HG03095 (cell line): ENCODE measurements at regions not wholly inside any gene's neighbourhood (a gene's known extent, or its start where the extent isn't known, plus 50 kb on each side); places are given as distances from the start of the nearest gene placed in this dataset.
"Not testable (repeated sequence)": the region's sequence is repeated elsewhere in the genome, so short reads cannot be mapped to it uniquely, and the experiment has no call there.

Experiments
- ATAC-seq: cut with Tn5 transposase; IDR thresholded peaks from one replicate; pipeline ENCODE4 v1.9.1; 2021; ENCODE audit warnings: moderate library complexity; ENCODE audit not compliant: unreplicated experiment

DNA sequence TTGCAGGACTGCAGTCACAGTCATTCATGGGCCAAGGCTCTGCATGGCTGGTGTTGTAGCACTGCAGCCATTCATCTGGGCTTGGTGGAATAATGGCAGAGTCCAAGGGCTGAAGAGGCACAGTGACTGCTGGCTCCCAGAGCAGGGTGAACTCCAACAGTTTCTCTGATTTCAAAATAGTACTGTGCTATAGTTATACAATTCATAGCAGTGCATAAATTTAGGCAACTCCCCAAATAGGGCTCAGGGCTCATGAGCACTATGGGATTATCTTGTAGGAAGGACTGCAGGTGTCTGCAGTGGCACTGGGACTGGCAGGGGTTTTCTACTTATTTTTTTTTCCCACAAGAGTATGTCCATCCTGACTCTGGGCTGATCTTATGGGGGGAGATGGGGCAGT is 642.5 kb upstream of the SGCD start:
- ATAC-seq: no peak

GRCh38 chr5:155686131-155686530 is 640.8 kb upstream of the SGCD start:
- ATAC-seq: no peak

GRCh38 chr5:155689406-155689805 is 637.6 kb upstream of the SGCD start:
- ATAC-seq: no peak

DNA sequence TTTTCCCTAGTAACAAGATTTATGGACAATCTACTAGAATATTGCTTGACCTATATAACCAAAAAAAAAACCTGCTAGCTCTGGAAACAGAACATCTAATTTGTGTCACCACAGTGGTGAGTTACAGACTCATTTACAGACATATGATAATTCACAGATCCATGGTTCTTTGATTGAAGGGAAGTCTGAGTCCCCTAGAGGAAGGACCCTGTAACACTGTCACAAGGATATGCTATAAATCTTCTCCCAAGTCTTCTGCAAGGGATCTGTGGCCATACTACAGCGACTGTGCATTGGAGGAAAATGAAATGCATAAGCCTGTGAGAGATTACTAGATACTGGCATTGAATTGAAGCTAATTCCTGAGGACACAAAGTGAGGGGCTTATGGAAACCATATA is 630.6 kb upstream of the SGCD start:
- no peak for ATAC-seq

DNA sequence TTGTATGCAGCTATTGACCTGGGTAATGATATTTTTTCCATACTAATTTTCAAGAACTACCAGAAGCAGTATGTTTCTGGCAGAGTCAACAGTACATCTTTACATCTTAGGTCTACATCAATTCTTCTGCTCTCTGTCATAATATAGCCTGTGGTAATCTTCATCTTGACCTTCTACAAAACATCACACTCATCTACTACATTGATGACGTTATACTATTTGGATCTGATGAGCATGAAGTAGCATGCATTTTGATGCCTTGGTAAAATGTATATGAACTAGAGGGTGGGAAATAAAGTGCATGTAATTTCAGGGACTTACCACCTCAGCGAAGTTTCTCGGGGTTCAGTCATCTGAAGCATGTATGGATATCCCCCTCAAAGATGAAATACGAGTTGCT is 629.7 kb upstream of the SGCD start:
- ATAC-seq: no peak

DNA sequence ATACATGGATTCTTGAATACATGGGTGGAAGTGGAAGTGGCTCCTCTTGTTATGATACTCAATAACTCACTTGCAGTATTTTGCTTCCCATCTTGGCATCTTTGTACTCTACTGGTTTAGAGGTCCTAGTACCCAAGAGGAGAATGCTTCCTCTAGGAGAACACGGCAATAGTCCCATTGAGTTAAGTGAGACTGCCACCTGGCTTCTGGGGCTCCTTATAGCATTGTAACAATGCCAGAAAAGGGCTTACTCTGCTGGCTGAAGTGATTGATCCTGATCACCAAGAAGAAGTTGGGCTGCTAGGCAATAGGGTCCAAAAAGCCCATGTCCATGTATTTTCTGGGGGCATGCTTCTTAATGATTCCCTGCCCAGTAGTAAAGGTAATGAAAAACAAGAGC is 627.6 kb upstream of the SGCD start:
- ATAC-seq: no peak

GRCh38 chr5:155700333-155700732 is 626.6 kb upstream of the SGCD start:
- no peak for ATAC-seq

DNA sequence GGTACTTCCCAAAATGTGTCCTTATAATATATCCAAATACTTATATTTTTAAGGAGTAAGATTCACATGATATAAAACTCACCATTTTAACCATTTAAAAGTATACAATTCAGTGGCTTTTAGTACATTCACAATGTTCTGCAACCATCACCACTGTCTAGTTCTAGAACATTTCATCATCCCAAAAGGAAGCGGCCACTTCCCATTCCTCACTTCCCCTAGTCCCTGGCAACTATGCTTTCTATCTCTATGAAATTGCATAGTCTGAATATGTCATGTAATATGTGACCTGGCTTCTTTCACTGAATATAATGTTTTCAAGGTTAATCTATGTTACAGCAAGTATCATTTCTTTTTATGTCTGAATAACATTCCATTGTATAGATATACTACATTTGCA is 615.1 kb upstream of the SGCD start:
- no peak for ATAC-seq

- ATAC-seq: not testable (repeated sequence)
Measured at GRCh38 chr5:155714435-155714834, 612.5 kb upstream of the SGCD start.

GRCh38 chr5:155726267-155726666 is 600.7 kb upstream of the SGCD start:
- ATAC-seq: no peak

DNA sequence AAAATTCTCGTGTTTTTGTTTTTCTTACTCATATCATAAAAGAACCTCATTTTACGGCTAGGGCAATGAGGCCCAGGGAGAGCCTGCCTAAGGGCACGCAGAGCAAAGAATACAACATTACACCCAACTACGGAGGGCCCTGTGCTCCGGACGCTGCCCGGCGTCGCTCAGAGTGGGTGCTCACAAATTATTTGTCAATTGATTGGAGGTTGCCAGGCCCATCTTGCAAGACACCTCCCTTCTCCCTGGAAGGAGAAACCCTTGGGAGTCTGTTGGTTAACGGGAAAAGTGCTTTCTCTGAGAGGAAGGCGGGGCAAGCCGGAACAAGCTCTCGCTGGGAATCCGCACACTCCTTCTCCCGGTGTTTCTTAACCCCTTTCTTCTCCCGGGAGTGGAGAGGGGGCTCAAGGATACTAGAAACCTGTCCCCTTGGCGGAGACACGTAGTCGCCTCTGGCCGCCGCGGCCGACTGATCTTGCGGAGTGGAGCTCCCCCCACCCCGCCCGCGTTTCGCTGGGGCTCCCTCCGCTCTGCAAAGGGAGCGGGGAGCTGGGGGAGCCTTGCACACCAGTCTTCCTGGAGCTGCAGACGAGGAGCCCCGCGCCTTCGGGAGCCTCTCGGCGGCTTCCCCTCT is 599.3 kb upstream of the SGCD start:
- ATAC-seq: no peak

- no peak for ATAC-seq
Measured at GRCh38 chr5:155728146-155728856, 598.7 kb upstream of the SGCD start.

GRCh38 chr5:155728857-155729683 is 597.9 kb upstream of the SGCD start:
- ATAC-seq: no peak

DNA sequence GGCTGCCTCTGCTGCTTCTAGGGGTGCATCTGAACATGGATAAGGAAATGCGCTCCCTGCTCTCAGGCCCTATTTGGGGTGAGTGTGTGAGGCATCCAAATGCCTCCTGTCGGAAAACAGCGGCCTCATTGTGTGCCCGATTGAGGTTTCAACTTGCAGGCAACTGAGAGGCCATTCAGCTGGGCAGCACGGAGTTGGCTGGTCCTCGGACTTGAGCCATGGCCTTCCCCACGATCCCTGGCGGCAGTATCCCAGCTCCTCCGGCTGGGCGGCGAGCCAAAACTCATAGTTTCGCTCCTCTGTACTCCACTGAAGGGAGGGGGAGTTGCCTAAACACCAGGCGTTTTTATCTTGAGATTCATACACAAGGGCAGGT is 597.3 kb upstream of the SGCD start:
- no peak for ATAC-seq

DNA sequence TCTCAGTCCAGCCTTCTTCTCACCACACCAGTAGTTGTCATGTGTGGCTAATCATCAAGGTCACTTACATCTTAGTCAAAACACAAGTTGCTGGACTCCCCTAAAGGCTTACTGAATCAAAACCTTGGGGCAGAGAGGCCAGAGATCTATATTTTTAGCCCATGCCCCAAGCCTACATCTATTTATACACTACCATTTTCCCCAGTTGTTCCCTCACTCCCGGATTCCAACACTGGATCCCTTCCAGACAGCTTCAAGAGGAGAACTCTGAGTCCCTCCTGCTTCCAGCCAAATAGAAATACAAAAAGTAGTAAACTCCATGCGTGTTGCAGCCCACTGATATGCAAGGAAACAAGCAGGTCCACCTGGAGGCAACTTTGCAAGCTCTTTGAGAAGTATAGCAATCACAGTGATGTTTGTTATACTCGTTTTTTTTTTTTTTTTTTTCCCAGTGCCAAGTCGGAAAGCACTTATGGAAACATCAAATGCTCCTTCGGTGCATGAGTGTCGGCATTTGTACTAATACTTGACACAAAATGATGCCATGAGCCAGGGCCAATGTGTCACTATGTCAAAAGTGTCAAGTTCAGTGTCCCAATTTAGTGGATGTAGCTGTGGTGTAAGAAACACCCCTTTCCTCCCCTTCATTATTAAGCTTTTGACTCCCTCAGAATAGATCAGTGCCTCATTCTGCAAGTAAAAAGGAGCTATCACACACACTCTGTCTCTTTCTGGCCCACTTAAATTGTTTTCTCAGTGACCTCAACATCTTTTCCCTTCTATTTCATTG is 594.2 kb upstream of the SGCD start:
- no peak for ATAC-seq

DNA sequence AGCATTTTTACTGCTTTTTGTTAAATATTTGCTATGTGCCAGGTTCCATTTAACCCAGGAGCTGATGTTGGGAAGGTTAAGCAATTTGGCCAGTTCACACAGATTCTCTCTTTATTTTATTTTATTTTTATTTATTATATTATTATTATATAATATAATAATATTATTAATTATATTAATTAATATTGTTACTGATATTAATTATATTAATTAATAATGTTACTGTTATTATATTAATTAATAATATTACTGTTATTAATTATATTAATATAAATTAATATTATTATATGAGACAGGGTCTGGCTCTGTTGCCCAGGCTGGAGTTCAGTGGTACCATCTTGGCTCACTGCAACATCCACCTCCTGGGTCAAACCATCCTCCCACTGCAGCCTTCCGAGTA is 593.0 kb upstream of the SGCD start:
- no peak for ATAC-seq

DNA sequence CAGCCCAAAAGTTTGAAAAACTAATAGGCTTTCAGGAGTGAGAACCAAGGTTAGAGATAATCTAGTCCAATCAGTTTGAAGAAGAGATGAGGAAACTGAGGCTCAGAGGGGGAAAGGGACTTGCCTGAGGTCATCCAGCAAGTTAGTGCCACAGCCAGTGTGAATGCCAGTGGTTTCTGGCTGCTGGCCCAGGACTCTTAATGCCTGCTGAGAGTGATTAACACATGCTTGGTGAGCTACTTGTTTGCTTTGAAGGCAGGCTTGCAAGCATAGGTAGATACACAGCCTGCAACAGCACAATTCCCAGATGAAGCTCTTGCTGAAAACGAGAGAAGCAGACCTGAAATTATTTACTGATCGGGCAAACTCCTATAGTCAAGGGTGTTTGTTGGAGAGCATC is 591.6 kb upstream of the SGCD start:
- ATAC-seq: no peak

DNA sequence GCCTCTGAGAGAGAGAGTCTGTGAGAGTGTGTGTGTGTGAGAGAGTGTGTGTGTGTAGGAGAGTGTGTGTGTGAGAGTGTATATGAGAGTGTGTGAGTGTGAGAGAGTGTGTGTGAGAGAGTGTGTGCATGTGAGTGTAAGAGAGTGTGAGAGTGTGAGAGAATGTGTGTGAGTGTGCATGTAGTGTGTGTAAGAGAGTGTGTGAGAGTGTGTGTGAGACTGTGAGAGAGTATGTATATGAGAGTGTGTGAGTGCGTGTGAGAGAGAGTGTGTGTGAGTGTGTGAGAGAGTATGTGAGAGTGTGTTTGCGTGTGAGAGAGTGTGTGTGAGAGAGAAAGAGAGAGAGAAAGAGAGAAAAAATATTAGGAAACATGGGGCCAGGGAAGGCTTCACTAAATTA is 588.3 kb upstream of the SGCD start:
- ATAC-seq: no peak

DNA sequence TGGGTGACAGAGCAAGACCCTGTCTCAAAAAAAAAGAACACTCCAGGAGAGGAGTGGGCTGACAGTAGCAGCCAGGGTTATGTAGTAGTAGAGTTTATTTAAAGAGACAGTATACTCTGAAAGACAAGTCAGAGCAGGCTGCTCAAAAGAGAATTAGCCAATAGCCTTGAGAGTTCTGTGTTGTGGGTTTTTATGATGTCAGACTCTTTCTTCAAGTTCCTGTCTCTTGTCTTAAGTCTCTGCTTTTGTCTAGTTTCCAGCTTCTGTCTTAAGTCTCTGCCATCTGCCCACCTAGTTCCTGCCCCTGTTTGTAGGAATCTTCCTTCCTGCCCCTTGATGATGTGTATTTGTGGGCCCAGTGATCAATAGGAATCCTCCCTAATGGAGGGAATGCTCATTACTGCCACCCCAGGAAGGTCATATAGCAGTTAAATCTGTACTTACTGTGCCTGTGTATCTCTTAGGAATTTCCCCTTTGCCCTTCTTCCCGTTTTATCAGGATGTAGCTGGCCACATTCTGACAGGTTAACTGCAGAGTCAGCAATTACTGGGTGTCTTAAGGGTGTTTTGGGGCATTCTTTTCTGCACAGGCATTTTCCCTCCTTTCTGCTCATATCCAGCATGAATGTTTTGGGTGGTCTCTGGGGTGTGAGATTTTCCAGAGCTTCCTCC is 580.5 kb upstream of the SGCD start:
- no peak for ATAC-seq

DNA sequence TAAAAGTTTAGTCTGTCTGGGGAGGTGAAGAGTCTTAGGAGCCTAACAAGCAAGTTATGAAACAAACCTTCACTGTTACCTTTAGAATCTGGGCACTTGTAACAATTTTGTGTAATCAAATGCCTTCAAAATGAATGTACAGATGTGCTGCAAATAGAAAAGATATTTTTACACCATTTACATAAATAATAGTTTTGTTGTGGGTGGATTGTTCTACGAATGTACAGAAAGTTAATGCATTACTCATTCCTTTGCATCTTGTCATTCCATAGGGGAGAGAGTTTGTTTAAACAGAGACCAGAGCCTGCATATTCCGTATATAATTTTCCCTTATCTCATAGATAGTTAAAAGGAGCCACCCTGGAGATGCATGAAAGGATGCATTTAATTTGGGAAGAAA is 576.9 kb upstream of the SGCD start:
- ATAC-seq: no peak

DNA sequence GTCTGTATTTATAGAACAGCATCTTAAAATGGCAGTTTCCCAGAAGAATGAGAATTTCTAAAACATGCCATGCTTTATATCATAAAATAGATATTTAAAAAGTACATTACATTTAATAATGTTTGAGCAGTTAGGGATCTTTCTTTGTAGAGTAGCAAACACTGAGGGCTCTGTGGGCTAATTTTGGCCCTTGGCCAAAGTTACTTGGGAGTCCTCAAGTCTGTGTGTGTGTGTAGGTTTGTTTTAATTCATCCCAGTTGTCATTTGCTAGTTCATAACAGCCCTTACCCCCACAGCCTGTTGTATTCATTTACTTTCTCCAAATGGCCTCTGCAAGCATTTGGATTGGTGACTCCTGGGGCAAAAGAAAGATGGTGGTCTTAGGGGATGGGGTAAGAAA is 576.4 kb upstream of the SGCD start:
- no peak for ATAC-seq
